ENCODE measurements at regions not wholly inside any gene's neighbourhood (a gene's known extent, or its start where the extent isn't known, plus 50 kb on each side); places are given as distances from the start of the nearest gene placed in this dataset.
"Not testable (repeated sequence)": the region's sequence is repeated elsewhere in the genome, so short reads cannot be mapped to it uniquely, and the experiment has no call there.

- H3K27me3 ChIP-seq (ENCODE audit: control insufficient read depth, insufficient read depth, low read length); H3K9me3 ChIP-seq (ENCODE audit: control insufficient read depth, low read depth, low read length); H3K36me3 ChIP-seq (ENCODE audit: control insufficient read depth, insufficient read depth, low read length); H3K4me3 ChIP-seq (ENCODE audit: low read length); DNase-seq: not testable (repeated sequence)
- no CpG with 5 or more reads among the region's 2 CpGs for WGBS (ENCODE audit: insufficient coverage, low lambda C conversion rate)
- Histone ChIP-seq H3K27ac (ENCODE audit: low read length) (peak overlapping the region; percentile 34), H3K4me1 (ENCODE audit: control insufficient read depth, insufficient read depth, low read length) (peaks cover 12% of the 10 kb centered on the region)
These were observed 198.4 kb upstream of the AHR start for GRCh38 chr7:17099974-17100509.

GRCh38 chr7:17101207-17101696 lies 197.2 kb upstream of the AHR start:
- Histone ChIP-seq H3K27ac (ENCODE audit: low read length) (no peak overlapping the region), H3K4me1 (ENCODE audit: control insufficient read depth, insufficient read depth, low read length) (peaks cover 12% of the 10 kb centered on the region), H3K9me3 (ENCODE audit: control insufficient read depth, low read depth, low read length) (peaks cover 3% of the 10 kb centered on the region), H3K4me3 (ENCODE audit: low read length) (no peak overlapping the region), H3K36me3 (ENCODE audit: control insufficient read depth, insufficient read depth, low read length) (no peaks in the 10 kb centered on the region), H3K27me3 (ENCODE audit: control insufficient read depth, insufficient read depth, low read length) (no peaks in the 10 kb centered on the region)
- 100% methylated on average over 2 of the region's 6 CpGs for WGBS (ENCODE audit: insufficient coverage, low lambda C conversion rate)
- no peak for DNase-seq

- WGBS (ENCODE audit: insufficient coverage, low lambda C conversion rate) = 56% methylated on average over 3 of the region's 4 CpGs
- Histone ChIP-seq H3K27ac (ENCODE audit: low read length) (no peak overlapping the region), H3K9me3 (ENCODE audit: control insufficient read depth, low read depth, low read length) (peaks cover 3% of the 10 kb centered on the region), H3K4me1 (ENCODE audit: control insufficient read depth, insufficient read depth, low read length) (peaks cover 12% of the 10 kb centered on the region), H3K4me3 (ENCODE audit: low read length) (no peak overlapping the region), H3K27me3 (ENCODE audit: control insufficient read depth, insufficient read depth, low read length) (no peaks in the 10 kb centered on the region), H3K36me3 (ENCODE audit: control insufficient read depth, insufficient read depth, low read length) (no peaks in the 10 kb centered on the region)
- DNase-seq = peak in 1 of 2 donors; percentile 17
These were observed 195.3 kb upstream of the AHR start for GRCh38 chr7:17103170-17103569.

- WGBS (ENCODE audit: insufficient coverage, low lambda C conversion rate) = 100% methylated on average over 3 of the region's 5 CpGs
- no peak for DNase-seq
- no peak overlapping the region for H3K4me3 ChIP-seq (ENCODE audit: low read length)
- H3K36me3 ChIP-seq (ENCODE audit: control insufficient read depth, insufficient read depth, low read length) = no peaks in the 10 kb centered on the region
- H3K9me3 ChIP-seq (ENCODE audit: control insufficient read depth, low read depth, low read length) = peaks cover 3% of the 10 kb centered on the region
- no peak overlapping the region for H3K27ac ChIP-seq (ENCODE audit: low read length)
- H3K27me3 ChIP-seq (ENCODE audit: control insufficient read depth, insufficient read depth, low read length) = no peaks in the 10 kb centered on the region
- H3K4me1 ChIP-seq (ENCODE audit: control insufficient read depth, insufficient read depth, low read length) = peaks cover 11% of the 10 kb centered on the region
These were observed 194.5 kb upstream of the AHR start for GRCh38 chr7:17103984-17104383.

- DNase-seq = no peak
- WGBS (ENCODE audit: insufficient coverage, low lambda C conversion rate) = 100% methylated on average over 1 of the region's 3 CpGs
- no peaks in the 10 kb centered on the region for H3K36me3 ChIP-seq (ENCODE audit: control insufficient read depth, insufficient read depth, low read length)
- no peak overlapping the region for H3K27ac ChIP-seq (ENCODE audit: low read length)
- H3K4me3 ChIP-seq (ENCODE audit: low read length) = no peak overlapping the region
- H3K9me3 ChIP-seq (ENCODE audit: control insufficient read depth, low read depth, low read length) = peaks cover 3% of the 10 kb centered on the region
- peaks cover 6% of the 10 kb centered on the region for H3K4me1 ChIP-seq (ENCODE audit: control insufficient read depth, insufficient read depth, low read length)
- no peaks in the 10 kb centered on the region for H3K27me3 ChIP-seq (ENCODE audit: control insufficient read depth, insufficient read depth, low read length)
These were observed 194.0 kb upstream of the AHR start for GRCh38 chr7:17104419-17104818.

- H3K27ac ChIP-seq (ENCODE audit: low read length) = no peak overlapping the region
These were observed 192.8 kb upstream of the AHR start for GRCh38 chr7:17105701-17106100.

GRCh38 chr7:17108049-17108584 lies 190.3 kb upstream of the AHR start:
- Histone ChIP-seq H3K36me3 (ENCODE audit: control insufficient read depth, insufficient read depth, low read length) (no peaks in the 10 kb centered on the region), H3K9me3 (ENCODE audit: control insufficient read depth, low read depth, low read length) (no peaks in the 10 kb centered on the region), H3K27me3 (ENCODE audit: control insufficient read depth, insufficient read depth, low read length) (no peaks in the 10 kb centered on the region), H3K4me1 (ENCODE audit: control insufficient read depth, insufficient read depth, low read length) (peaks cover 2% of the 10 kb centered on the region), H3K4me3 (ENCODE audit: low read length) (no peak overlapping the region), H3K27ac (ENCODE audit: low read length) (no peak overlapping the region)
- DNase-seq = no peak
- 100% methylated on average over 1 of the region's 2 CpGs for whole genome bisulfite sequencing (ENCODE audit: insufficient coverage, low lambda C conversion rate)

More at GRCh38 chr7:17105701-17106100, 192.8 kb upstream of the AHR start:
- DNase-seq = no peak
- peaks cover 3% of the 10 kb centered on the region for H3K4me1 ChIP-seq (ENCODE audit: control insufficient read depth, insufficient read depth, low read length)
- peaks cover 3% of the 10 kb centered on the region for H3K9me3 ChIP-seq (ENCODE audit: control insufficient read depth, low read depth, low read length)
- no peaks in the 10 kb centered on the region for H3K36me3 ChIP-seq (ENCODE audit: control insufficient read depth, insufficient read depth, low read length)
- no peaks in the 10 kb centered on the region for H3K27me3 ChIP-seq (ENCODE audit: control insufficient read depth, insufficient read depth, low read length)
- H3K4me3 ChIP-seq (ENCODE audit: low read length) = no peak overlapping the region

- no peaks in the 10 kb centered on the region for H3K9me3 ChIP-seq (ENCODE audit: control insufficient read depth, low read depth, low read length)
- 40% methylated on average over 2 of the region's 2 CpGs for WGBS (ENCODE audit: insufficient coverage, low lambda C conversion rate)
- no peak for DNase-seq
- no peaks in the 10 kb centered on the region for H3K4me1 ChIP-seq (ENCODE audit: control insufficient read depth, insufficient read depth, low read length)
- no peaks in the 10 kb centered on the region for H3K36me3 ChIP-seq (ENCODE audit: control insufficient read depth, insufficient read depth, low read length)
- no peaks in the 10 kb centered on the region for H3K27me3 ChIP-seq (ENCODE audit: control insufficient read depth, insufficient read depth, low read length)
- H3K27ac ChIP-seq (ENCODE audit: low read length) = no peak overlapping the region
- H3K4me3 ChIP-seq (ENCODE audit: low read length) = no peak overlapping the region
These were observed 189.4 kb upstream of the AHR start for GRCh38 chr7:17109020-17109419.

GRCh38 chr7:17113770-17114169 lies 184.7 kb upstream of the AHR start:
- not testable (repeated sequence) for H3K36me3 ChIP-seq (ENCODE audit: control insufficient read depth, insufficient read depth, low read length); H3K4me3 ChIP-seq (ENCODE audit: low read length); H3K9me3 ChIP-seq (ENCODE audit: control insufficient read depth, low read depth, low read length)

GRCh38 chr7:17118412-17118811 lies 180.0 kb upstream of the AHR start:
- H3K27me3 ChIP-seq (ENCODE audit: control insufficient read depth, insufficient read depth, low read length) = no peaks in the 10 kb centered on the region
- no peak overlapping the region for H3K4me3 ChIP-seq (ENCODE audit: low read length)
- H3K36me3 ChIP-seq (ENCODE audit: control insufficient read depth, insufficient read depth, low read length) = no peaks in the 10 kb centered on the region
- H3K9me3 ChIP-seq (ENCODE audit: control insufficient read depth, low read depth, low read length) = no peaks in the 10 kb centered on the region
- no peak for DNase-seq
- 80% methylated on average over 1 of the region's 3 CpGs for WGBS (ENCODE audit: insufficient coverage, low lambda C conversion rate)
- H3K4me1 ChIP-seq (ENCODE audit: control insufficient read depth, insufficient read depth, low read length) = no peaks in the 10 kb centered on the region
- H3K27ac ChIP-seq (ENCODE audit: low read length) = no peak overlapping the region

More at GRCh38 chr7:17113770-17114169, 184.7 kb upstream of the AHR start:
- H3K27ac ChIP-seq (ENCODE audit: low read length); H3K27me3 ChIP-seq (ENCODE audit: control insufficient read depth, insufficient read depth, low read length); H3K4me1 ChIP-seq (ENCODE audit: control insufficient read depth, insufficient read depth, low read length); DNase-seq: not testable (repeated sequence)
- 100% methylated on average over 1 of the region's 2 CpGs for WGBS (ENCODE audit: insufficient coverage, low lambda C conversion rate)

- no peaks in the 10 kb centered on the region for H3K9me3 ChIP-seq (ENCODE audit: control insufficient read depth, low read depth, low read length)
- no peaks in the 10 kb centered on the region for H3K27me3 ChIP-seq (ENCODE audit: control insufficient read depth, insufficient read depth, low read length)
- WGBS (ENCODE audit: insufficient coverage, low lambda C conversion rate) = no CpG with 5 or more reads among the region's 2 CpGs
- no peak overlapping the region for H3K4me3 ChIP-seq (ENCODE audit: low read length)
- H3K36me3 ChIP-seq (ENCODE audit: control insufficient read depth, insufficient read depth, low read length) = no peaks in the 10 kb centered on the region
- no peak overlapping the region for H3K27ac ChIP-seq (ENCODE audit: low read length)
- DNase-seq = no peak
- H3K4me1 ChIP-seq (ENCODE audit: control insufficient read depth, insufficient read depth, low read length) = no peaks in the 10 kb centered on the region
These were observed 177.7 kb upstream of the AHR start for GRCh38 chr7:17120756-17121155.

Data from large intestine (tissue), 3 donors.